ENCODE measurements at regions not wholly inside any gene's neighbourhood (a gene's known extent, or its start where the extent isn't known, plus 50 kb on each side); places are given as distances from the start of the nearest gene placed in this dataset.

- no peak for TF ChIP-seq CREB1 (IDR thresholded peaks at IDR 0.05; ENCODE audit: low read depth)
- TF ChIP-seq EP300 (IDR thresholded peaks at IDR 0.05; ENCODE audit: borderline replicate concordance): no peak
- TF ChIP-seq RAD21 (IDR thresholded peaks at IDR 0.05; ENCODE audit: low read depth): no peak
- no peak for TF ChIP-seq TCF12 (IDR thresholded peaks at IDR 0.05; ENCODE audit: low read depth)
- TF ChIP-seq EGR1 (IDR thresholded peaks at IDR 0.05): no peak
- no peak for TF ChIP-seq TEAD4 (IDR thresholded peaks at IDR 0.05)
- TF ChIP-seq CEBPB (IDR thresholded peaks at IDR 0.05): no peak
- no peak for TF ChIP-seq FOXM1 (IDR thresholded peaks at IDR 0.05; ENCODE audit: borderline replicate concordance, low read depth)
- TF ChIP-seq REST (IDR thresholded peaks at IDR 0.05; ENCODE audit: low read depth): no peak
- no peak for TF ChIP-seq NFIC (IDR thresholded peaks at IDR 0.05)
- no peak for TF ChIP-seq ZBTB7A (IDR thresholded peaks at IDR 0.05; ENCODE audit: low read depth)
- TF ChIP-seq YY1 (IDR thresholded peaks at IDR 0.05; ENCODE audit: low read depth): no peak
- no peak for TF ChIP-seq MAX (IDR thresholded peaks at IDR 0.05)
- no peak for TF ChIP-seq TAF1 (IDR thresholded peaks at IDR 0.05; ENCODE audit: low read depth)
- TF ChIP-seq, protein P1, sequence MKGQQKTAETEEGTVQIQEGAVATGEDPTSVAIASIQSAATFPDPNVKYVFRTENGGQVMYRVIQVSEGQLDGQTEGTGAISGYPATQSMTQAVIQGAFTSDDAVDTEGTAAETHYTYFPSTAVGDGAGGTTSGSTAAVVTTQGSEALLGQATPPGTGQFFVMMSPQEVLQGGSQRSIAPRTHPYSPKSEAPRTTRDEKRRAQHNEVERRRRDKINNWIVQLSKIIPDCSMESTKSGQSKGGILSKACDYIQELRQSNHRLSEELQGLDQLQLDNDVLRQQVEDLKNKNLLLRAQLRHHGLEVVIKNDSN (IDR thresholded peaks at IDR 0.05): no peak
These were observed 1402.6 kb upstream of the TENM4 start for GRCh38 chr11:80843266-80843974.

GRCh38 chr11:80842246-80842645, 1401.4 kb upstream of the TENM4 start:
- TF ChIP-seq, protein P1 (IDR thresholded peaks at IDR 0.05): no peak
- TF ChIP-seq EGR1 (IDR thresholded peaks at IDR 0.05): no peak
- TF ChIP-seq CEBPB (IDR thresholded peaks at IDR 0.05): no peak
- TF ChIP-seq ZBTB7A (IDR thresholded peaks at IDR 0.05; ENCODE audit: low read depth): no peak
- TF ChIP-seq TCF12 (IDR thresholded peaks at IDR 0.05; ENCODE audit: low read depth): no peak
- TF ChIP-seq TEAD4 (IDR thresholded peaks at IDR 0.05): no peak
- TF ChIP-seq YY1 (IDR thresholded peaks at IDR 0.05; ENCODE audit: low read depth): no peak
- TF ChIP-seq FOXM1 (IDR thresholded peaks at IDR 0.05; ENCODE audit: borderline replicate concordance, low read depth): no peak
- TF ChIP-seq RAD21 (IDR thresholded peaks at IDR 0.05; ENCODE audit: low read depth): no peak
- TF ChIP-seq MAX (IDR thresholded peaks at IDR 0.05): no peak
- no peak for TF ChIP-seq CREB1 (IDR thresholded peaks at IDR 0.05; ENCODE audit: low read depth)
- TF ChIP-seq NFIC (IDR thresholded peaks at IDR 0.05): no peak
- no peak for TF ChIP-seq EP300 (IDR thresholded peaks at IDR 0.05; ENCODE audit: borderline replicate concordance)
- no peak for TF ChIP-seq TAF1 (IDR thresholded peaks at IDR 0.05; ENCODE audit: low read depth)
- TF ChIP-seq REST (IDR thresholded peaks at IDR 0.05; ENCODE audit: low read depth): no peak

DNA sequence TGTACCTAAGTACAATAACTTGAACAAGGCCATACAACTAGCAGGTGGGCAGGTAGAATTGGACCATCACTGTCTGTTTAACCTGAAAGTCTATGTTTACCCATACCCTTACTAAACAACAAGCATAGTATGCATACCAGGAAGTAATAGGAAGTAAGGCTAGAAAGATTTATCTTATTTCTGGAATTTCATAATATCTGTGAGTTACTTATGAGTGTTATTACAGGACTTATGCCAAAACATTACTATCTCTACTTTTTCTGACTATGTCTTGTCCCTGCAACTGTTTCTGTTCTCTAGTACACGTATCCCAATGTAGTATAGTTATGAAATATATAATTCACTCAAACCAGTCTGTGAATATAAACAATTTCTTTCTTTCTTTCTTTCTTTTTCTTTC, 1400.8 kb upstream of the TENM4 start:
- no peak for TF ChIP-seq EP300 (IDR thresholded peaks at IDR 0.05; ENCODE audit: borderline replicate concordance)
- TF ChIP-seq CEBPB (IDR thresholded peaks at IDR 0.05): no peak
- no peak for TF ChIP-seq FOXM1 (IDR thresholded peaks at IDR 0.05; ENCODE audit: borderline replicate concordance, low read depth)
- TF ChIP-seq ZBTB7A (IDR thresholded peaks at IDR 0.05; ENCODE audit: low read depth): no peak
- TF ChIP-seq REST (IDR thresholded peaks at IDR 0.05; ENCODE audit: low read depth): no peak
- TF ChIP-seq RAD21 (IDR thresholded peaks at IDR 0.05; ENCODE audit: low read depth): no peak
- TF ChIP-seq TCF12 (IDR thresholded peaks at IDR 0.05; ENCODE audit: low read depth): no peak
- no peak for TF ChIP-seq EGR1 (IDR thresholded peaks at IDR 0.05)
- no peak for TF ChIP-seq YY1 (IDR thresholded peaks at IDR 0.05; ENCODE audit: low read depth)
- TF ChIP-seq TAF1 (IDR thresholded peaks at IDR 0.05; ENCODE audit: low read depth): no peak
- no peak for TF ChIP-seq NFIC (IDR thresholded peaks at IDR 0.05)
- TF ChIP-seq, protein P1 (IDR thresholded peaks at IDR 0.05): no peak
- no peak for TF ChIP-seq MAX (IDR thresholded peaks at IDR 0.05)
- TF ChIP-seq TEAD4 (IDR thresholded peaks at IDR 0.05): no peak
- TF ChIP-seq CREB1 (IDR thresholded peaks at IDR 0.05; ENCODE audit: low read depth): no peak

All from Ishikawa (cell line).